Effector memory CD8-positive, alpha-beta T cell (primary cell): ENCODE measurements at regions not wholly inside any gene's neighbourhood (a gene's known extent, or its start where the extent isn't known, plus 50 kb on each side); places are given as distances from the start of the nearest gene placed in this dataset.
"Not testable (repeated sequence)": the region's sequence is repeated elsewhere in the genome, so short reads cannot be mapped to it uniquely, and the experiment has no call there.

Experiments
- ATAC-seq: fragments of 150-1000 bp; cut with Tn5 transposase; replicated peaks from 2 replicates; pipeline ENCODE4 v1.10.0; 2021; ENCODE audit warnings: mild to moderate bottlenecking, moderate library complexity
- DNase-seq, 3 experiments: peaks; one replicate each; pipeline ENCODE4 v3.0.0; 2021
- H3K27ac Mint-ChIP-seq, 2 donors: one replicate each; pipeline ENCODE4 v1.8.0; 2022; ENCODE audit warnings: mild to moderate bottlenecking in 2 of 2, mixed read lengths in 2 of 2, moderate library complexity in 2 of 2
- H3K27me3 Mint-ChIP-seq, 2 donors: one replicate each; pipeline ENCODE4 v1.8.0; 2022; ENCODE audit warnings: mixed read lengths in 2 of 2
- H3K36me3 Mint-ChIP-seq: one replicate; pipeline ENCODE4 v1.8.0; 2022; ENCODE audit warnings: mild to moderate bottlenecking, moderate library complexity, mixed read lengths; ENCODE audit not compliant: insufficient read depth
- H3K4me1 Mint-ChIP-seq, 2 donors: one replicate each; pipeline ENCODE4 v1.8.0; 2022; ENCODE audit warnings: low read depth in 2 of 2, mixed read lengths in 2 of 2
- H3K4me3 Mint-ChIP-seq, 2 donors: one replicate each; pipeline ENCODE4 v1.8.0; 2022; ENCODE audit warnings: mild to moderate bottlenecking in 2 of 2, mixed read lengths in 2 of 2, moderate library complexity in 2 of 2
- H3K9me3 Mint-ChIP-seq, 2 donors: one replicate each; pipeline ENCODE4 v1.8.0; 2022; ENCODE audit warnings: mixed read lengths in 2 of 2

- no peak overlapping the region for H3K27ac Mint-ChIP-seq
- no peaks in the 10 kb centered on the region for H3K4me1 Mint-ChIP-seq
- H3K9me3 Mint-ChIP-seq = no peaks in the 10 kb centered on the region
- no peaks in the 10 kb centered on the region for H3K27me3 Mint-ChIP-seq
- H3K4me3 Mint-ChIP-seq = no peak overlapping the region
- H3K36me3 Mint-ChIP-seq = no peaks in the 10 kb centered on the region
- ATAC-seq = no peak
- no peak for DNase-seq
Measured at GRCh38 chr13:33550885-33551284, 265.3 kb upstream of the STARD13 start.

- ATAC-seq (no peak), DNase-seq (no peak)
- Mint-ChIP-seq H3K36me3 (no peaks in the 10 kb centered on the region), H3K4me1 (no peaks in the 10 kb centered on the region), H3K27me3 (peaks cover 0 to 28% of the 10 kb centered on the region in 2 donors), H3K9me3 (no peaks in the 10 kb centered on the region), H3K4me3 (no peak overlapping the region), H3K27ac (no peak overlapping the region)
Measured at GRCh38 chr13:33554919-33555791, 262.8 kb upstream of the RFC3 start.

GRCh38 chr13:33556828-33557227, 261.1 kb upstream of the RFC3 start:
- H3K36me3 Mint-ChIP-seq = no peaks in the 10 kb centered on the region
- no peaks in the 10 kb centered on the region for H3K9me3 Mint-ChIP-seq
- ATAC-seq (no peak), DNase-seq (no peak)
- H3K27me3 Mint-ChIP-seq = peaks cover 0 to 28% of the 10 kb centered on the region in 2 donors
- H3K4me1 Mint-ChIP-seq = no peaks in the 10 kb centered on the region
- no peak overlapping the region for H3K27ac Mint-ChIP-seq
- no peak overlapping the region for H3K4me3 Mint-ChIP-seq

- DNase-seq = no peak
- Mint-ChIP-seq H3K27me3 (peaks cover 0 to 28% of the 10 kb centered on the region in 2 donors), H3K4me1 (peaks cover 0 to under 1% of the 10 kb centered on the region in 2 donors), H3K27ac (no peak overlapping the region), H3K36me3 (no peaks in the 10 kb centered on the region), H3K4me3 (no peak overlapping the region), H3K9me3 (no peaks in the 10 kb centered on the region)
- no peak for ATAC-seq
Measured at GRCh38 chr13:33560726-33561125, 257.2 kb upstream of the RFC3 start.

GRCh38 chr13:33561627-33562026, 256.3 kb upstream of the RFC3 start:
- Mint-ChIP-seq H3K4me3 (no peak overlapping the region), H3K27me3 (peaks cover 0 to 24% of the 10 kb centered on the region in 2 donors), H3K9me3 (no peaks in the 10 kb centered on the region), H3K27ac (no peak overlapping the region), H3K36me3 (no peaks in the 10 kb centered on the region), H3K4me1 (peaks cover 0 to 3% of the 10 kb centered on the region in 2 donors)
- DNase-seq = no peak
- no peak for ATAC-seq

GRCh38 chr13:33571618-33572017, 246.3 kb upstream of the RFC3 start:
- no peaks in the 10 kb centered on the region for H3K9me3 Mint-ChIP-seq
- H3K36me3 Mint-ChIP-seq = no peaks in the 10 kb centered on the region
- no peak for DNase-seq
- H3K27me3 Mint-ChIP-seq = peaks cover 0 to 5% of the 10 kb centered on the region in 2 donors
- no peak overlapping the region for H3K4me3 Mint-ChIP-seq
- no peaks in the 10 kb centered on the region for H3K4me1 Mint-ChIP-seq
- no peak for ATAC-seq
- H3K27ac Mint-ChIP-seq = no peak overlapping the region

- not testable (repeated sequence) for ATAC-seq
Measured at GRCh38 chr13:33572322-33572721, 245.6 kb upstream of the RFC3 start.

GRCh38 chr13:33575378-33575777, 242.6 kb upstream of the RFC3 start:
- ATAC-seq (no peak), DNase-seq (no peak)
- Mint-ChIP-seq H3K9me3 (no peaks in the 10 kb centered on the region), H3K4me3 (no peak overlapping the region), H3K36me3 (no peaks in the 10 kb centered on the region), H3K4me1 (no peaks in the 10 kb centered on the region), H3K27ac (no peak overlapping the region), H3K27me3 (peaks cover 20 to 23% of the 10 kb centered on the region in 2 donors)

More at GRCh38 chr13:33572322-33572721, 245.6 kb upstream of the RFC3 start:
- not testable (repeated sequence) for H3K27ac Mint-ChIP-seq, H3K4me3 Mint-ChIP-seq, H3K4me1 Mint-ChIP-seq, DNase-seq, H3K9me3 Mint-ChIP-seq, H3K36me3 Mint-ChIP-seq, H3K27me3 Mint-ChIP-seq

GRCh38 chr13:33577007-33577406, 240.9 kb upstream of the RFC3 start:
- Mint-ChIP-seq H3K27ac (no peak overlapping the region), H3K4me1 (no peaks in the 10 kb centered on the region), H3K9me3 (no peaks in the 10 kb centered on the region), H3K4me3 (no peak overlapping the region), H3K27me3 (peaks cover 17 to 20% of the 10 kb centered on the region in 2 donors), H3K36me3 (no peaks in the 10 kb centered on the region)
- DNase-seq (no peak), ATAC-seq (no peak)

GRCh38 chr13:33578786-33579185, 239.2 kb upstream of the RFC3 start:
- H3K4me1 Mint-ChIP-seq = no peaks in the 10 kb centered on the region
- H3K4me3 Mint-ChIP-seq = no peak overlapping the region
- no peaks in the 10 kb centered on the region for H3K36me3 Mint-ChIP-seq
- peaks cover 17 to 20% of the 10 kb centered on the region in 2 donors for H3K27me3 Mint-ChIP-seq
- no peak for DNase-seq
- no peaks in the 10 kb centered on the region for H3K9me3 Mint-ChIP-seq
- H3K27ac Mint-ChIP-seq = no peak overlapping the region
- no peak for ATAC-seq

- H3K9me3 Mint-ChIP-seq = no peaks in the 10 kb centered on the region
- no peak overlapping the region for H3K27ac Mint-ChIP-seq
- H3K27me3 Mint-ChIP-seq = peaks cover 17 to 20% of the 10 kb centered on the region in 2 donors
- H3K4me1 Mint-ChIP-seq = no peaks in the 10 kb centered on the region
- no peaks in the 10 kb centered on the region for H3K36me3 Mint-ChIP-seq
- DNase-seq (no peak), ATAC-seq (no peak)
- H3K4me3 Mint-ChIP-seq = no peak overlapping the region
Measured at GRCh38 chr13:33582121-33582520, 235.8 kb upstream of the RFC3 start.

- Mint-ChIP-seq H3K4me1 (no peaks in the 10 kb centered on the region), H3K9me3 (no peaks in the 10 kb centered on the region), H3K36me3 (no peaks in the 10 kb centered on the region), H3K27me3 (peaks cover 7 to 8% of the 10 kb centered on the region in 2 donors), H3K27ac (no peak overlapping the region), H3K4me3 (no peak overlapping the region)
- ATAC-seq (no peak), DNase-seq (no peak)
Measured at GRCh38 chr13:33583398-33583797, 234.6 kb upstream of the RFC3 start.

- no peaks in the 10 kb centered on the region for H3K4me1 Mint-ChIP-seq
- no peak overlapping the region for H3K4me3 Mint-ChIP-seq
- no peaks in the 10 kb centered on the region for H3K36me3 Mint-ChIP-seq
- ATAC-seq = no peak
- H3K9me3 Mint-ChIP-seq = no peaks in the 10 kb centered on the region
- H3K27me3 Mint-ChIP-seq = no peaks in the 10 kb centered on the region
- DNase-seq = no peak
- H3K27ac Mint-ChIP-seq = no peak overlapping the region
Measured at GRCh38 chr13:33590936-33591335, 227.0 kb upstream of the RFC3 start.

GRCh38 chr13:33606692-33607091, 211.3 kb upstream of the RFC3 start:
- Mint-ChIP-seq H3K9me3 (no peaks in the 10 kb centered on the region), H3K4me3 (no peak overlapping the region), H3K27me3 (peaks cover 4% of the 10 kb centered on the region in 2 donors), H3K27ac (no peak overlapping the region), H3K4me1 (peaks cover 11 to 12% of the 10 kb centered on the region in 2 donors), H3K36me3 (no peaks in the 10 kb centered on the region)
- ATAC-seq (no peak), DNase-seq (no peak)
